ENCODE measurements at regions not wholly inside any gene's neighbourhood (a gene's known extent, or its start where the extent isn't known, plus 50 kb on each side); places are given as distances from the start of the nearest gene placed in this dataset.

DNA sequence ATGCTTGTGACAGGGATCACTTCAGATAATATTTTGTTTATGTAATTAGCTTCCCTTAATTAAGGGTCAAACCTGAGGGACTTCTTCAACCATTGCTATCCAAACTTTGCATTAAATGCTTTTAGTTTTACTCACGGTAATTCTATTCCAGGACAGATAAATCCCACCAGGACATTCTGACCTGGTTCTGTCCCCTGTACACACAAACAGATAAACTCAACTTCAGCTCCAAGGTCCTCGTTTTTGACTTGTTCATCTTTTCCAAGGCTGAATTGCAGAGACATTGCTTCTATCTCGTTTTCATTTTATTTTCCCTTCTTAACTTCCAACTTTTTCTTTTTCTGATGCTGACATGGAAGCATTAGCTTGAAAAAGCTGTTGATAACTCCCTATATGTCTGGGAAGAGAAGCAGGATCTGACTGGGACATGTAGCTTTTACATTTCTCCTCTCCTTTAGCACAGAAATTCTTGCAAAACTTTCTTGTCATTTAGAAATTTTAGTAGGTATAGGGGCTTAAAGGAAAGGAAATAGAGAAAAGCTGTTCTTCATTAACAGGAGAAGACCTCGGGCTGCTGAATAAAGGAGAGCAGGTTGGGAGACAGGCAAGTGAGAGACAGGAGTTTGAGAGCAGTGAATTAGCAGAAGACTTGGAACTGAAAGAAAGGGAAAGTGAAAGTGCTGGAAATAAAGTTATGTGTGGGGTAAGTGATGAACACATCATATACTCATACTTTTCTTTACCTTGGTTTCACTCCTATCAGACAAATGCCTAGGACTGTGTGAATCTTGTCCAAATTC, 231.7 kb upstream of the B3GALT2 start:
- TF ChIP-seq, protein P1, sequence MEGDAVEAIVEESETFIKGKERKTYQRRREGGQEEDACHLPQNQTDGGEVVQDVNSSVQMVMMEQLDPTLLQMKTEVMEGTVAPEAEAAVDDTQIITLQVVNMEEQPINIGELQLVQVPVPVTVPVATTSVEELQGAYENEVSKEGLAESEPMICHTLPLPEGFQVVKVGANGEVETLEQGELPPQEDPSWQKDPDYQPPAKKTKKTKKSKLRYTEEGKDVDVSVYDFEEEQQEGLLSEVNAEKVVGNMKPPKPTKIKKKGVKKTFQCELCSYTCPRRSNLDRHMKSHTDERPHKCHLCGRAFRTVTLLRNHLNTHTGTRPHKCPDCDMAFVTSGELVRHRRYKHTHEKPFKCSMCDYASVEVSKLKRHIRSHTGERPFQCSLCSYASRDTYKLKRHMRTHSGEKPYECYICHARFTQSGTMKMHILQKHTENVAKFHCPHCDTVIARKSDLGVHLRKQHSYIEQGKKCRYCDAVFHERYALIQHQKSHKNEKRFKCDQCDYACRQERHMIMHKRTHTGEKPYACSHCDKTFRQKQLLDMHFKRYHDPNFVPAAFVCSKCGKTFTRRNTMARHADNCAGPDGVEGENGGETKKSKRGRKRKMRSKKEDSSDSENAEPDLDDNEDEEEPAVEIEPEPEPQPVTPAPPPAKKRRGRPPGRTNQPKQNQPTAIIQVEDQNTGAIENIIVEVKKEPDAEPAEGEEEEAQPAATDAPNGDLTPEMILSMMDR (IDR thresholded peaks at IDR 0.05; ENCODE audit: low read depth, low read length, poor library complexity, severe bottlenecking): no peak
- no peak for TF ChIP-seq EZH2phosphoT487 (IDR thresholded peaks at IDR 0.05; ENCODE audit: borderline replicate concordance, low read length)
